ENCODE measurements at regions not wholly inside any gene's neighbourhood (a gene's known extent, or its start where the extent isn't known, plus 50 kb on each side); places are given as distances from the start of the nearest gene placed in this dataset.

- H3K9me3 ChIP-seq (ENCODE audit: control insufficient read depth, low read length, poor library complexity, severe bottlenecking): no peaks in the 10 kb centered on the region
- no peak for DNase-seq
- no peak for ATAC-seq
- Mint-ChIP-seq H3K4me1 (no peaks in the 10 kb centered on the region), H3K27ac (no peak overlapping the region), H3K4me3 (no peak overlapping the region), H3K27me3 (no peaks in the 10 kb centered on the region), H3K36me3 (ENCODE audit: low read depth) (no peaks in the 10 kb centered on the region)
Observed at GRCh38 chr4:111854494-111855087, 290.7 kb upstream of the FAM241A start.

- DNase-seq (no peak), ATAC-seq (no peak)
- H3K36me3 Mint-ChIP-seq (ENCODE audit: low read depth): no peaks in the 10 kb centered on the region
- H3K4me3 Mint-ChIP-seq: no peak overlapping the region
- H3K27me3 Mint-ChIP-seq: no peaks in the 10 kb centered on the region
- H3K4me1 Mint-ChIP-seq: no peaks in the 10 kb centered on the region
- H3K27ac Mint-ChIP-seq: no peak overlapping the region
- no peaks in the 10 kb centered on the region for H3K9me3 ChIP-seq (ENCODE audit: control insufficient read depth, low read length, poor library complexity, severe bottlenecking)
Observed at GRCh38 chr4:111855308-111855707, 289.9 kb upstream of the FAM241A start.

- Mint-ChIP-seq H3K4me1 (no peaks in the 10 kb centered on the region), H3K27ac (no peak overlapping the region), H3K4me3 (no peak overlapping the region), H3K36me3 (ENCODE audit: low read depth) (no peaks in the 10 kb centered on the region), H3K27me3 (no peaks in the 10 kb centered on the region)
- no peaks in the 10 kb centered on the region for H3K9me3 ChIP-seq (ENCODE audit: control insufficient read depth, low read length, poor library complexity, severe bottlenecking)
- no peak for ATAC-seq
- DNase-seq: no peak
Observed at GRCh38 chr4:111864066-111864465, 281.2 kb upstream of the FAM241A start.

GRCh38 chr4:111869339-111869738 is 275.9 kb upstream of the FAM241A start:
- Mint-ChIP-seq H3K27me3 (no peaks in the 10 kb centered on the region), H3K36me3 (ENCODE audit: low read depth) (no peaks in the 10 kb centered on the region), H3K4me3 (no peak overlapping the region), H3K4me1 (no peaks in the 10 kb centered on the region), H3K27ac (no peak overlapping the region)
- DNase-seq (no peak), ATAC-seq (no peak)
- no peaks in the 10 kb centered on the region for H3K9me3 ChIP-seq (ENCODE audit: control insufficient read depth, low read length, poor library complexity, severe bottlenecking)

- Mint-ChIP-seq H3K27ac (no peak overlapping the region), H3K4me3 (no peak overlapping the region), H3K27me3 (no peaks in the 10 kb centered on the region), H3K36me3 (ENCODE audit: low read depth) (no peaks in the 10 kb centered on the region), H3K4me1 (no peaks in the 10 kb centered on the region)
- no peaks in the 10 kb centered on the region for H3K9me3 ChIP-seq (ENCODE audit: control insufficient read depth, low read length, poor library complexity, severe bottlenecking)
- ATAC-seq (no peak), DNase-seq (no peak)
Observed at GRCh38 chr4:111871802-111872201, 273.5 kb upstream of the FAM241A start.

GRCh38 chr4:111873801-111874200 is 271.5 kb upstream of the FAM241A start:
- no peaks in the 10 kb centered on the region for H3K9me3 ChIP-seq (ENCODE audit: control insufficient read depth, low read length, poor library complexity, severe bottlenecking)
- DNase-seq (no peak), ATAC-seq (no peak)
- Mint-ChIP-seq H3K36me3 (ENCODE audit: low read depth) (no peaks in the 10 kb centered on the region), H3K27me3 (no peaks in the 10 kb centered on the region), H3K27ac (no peak overlapping the region), H3K4me3 (no peak overlapping the region), H3K4me1 (no peaks in the 10 kb centered on the region)

GRCh38 chr4:111879539-111879938 is 265.7 kb upstream of the FAM241A start:
- DNase-seq (no peak), ATAC-seq (no peak)
- no peaks in the 10 kb centered on the region for H3K9me3 ChIP-seq (ENCODE audit: control insufficient read depth, low read length, poor library complexity, severe bottlenecking)
- Mint-ChIP-seq H3K36me3 (ENCODE audit: low read depth) (no peaks in the 10 kb centered on the region), H3K4me1 (no peaks in the 10 kb centered on the region), H3K27ac (no peak overlapping the region), H3K27me3 (no peaks in the 10 kb centered on the region), H3K4me3 (no peak overlapping the region)

- H3K4me1 Mint-ChIP-seq: no peaks in the 10 kb centered on the region
- H3K4me3 Mint-ChIP-seq: no peak overlapping the region
- H3K36me3 Mint-ChIP-seq (ENCODE audit: low read depth): no peaks in the 10 kb centered on the region
- H3K9me3 ChIP-seq (ENCODE audit: control insufficient read depth, low read length, poor library complexity, severe bottlenecking): no peaks in the 10 kb centered on the region
- DNase-seq: no peak
- H3K27ac Mint-ChIP-seq: no peak overlapping the region
- H3K27me3 Mint-ChIP-seq: no peaks in the 10 kb centered on the region
- ATAC-seq: no peak
Observed at GRCh38 chr4:111880116-111880515, 265.1 kb upstream of the FAM241A start.

GRCh38 chr4:111883557-111883999 is 261.7 kb upstream of the FAM241A start:
- no peaks in the 10 kb centered on the region for H3K4me1 Mint-ChIP-seq
- ATAC-seq (no peak), DNase-seq (no peak)
- no peaks in the 10 kb centered on the region for H3K36me3 Mint-ChIP-seq (ENCODE audit: low read depth)
- no peaks in the 10 kb centered on the region for H3K27me3 Mint-ChIP-seq
- no peak overlapping the region for H3K4me3 Mint-ChIP-seq
- no peaks in the 10 kb centered on the region for H3K9me3 ChIP-seq (ENCODE audit: control insufficient read depth, low read length, poor library complexity, severe bottlenecking)
- no peak overlapping the region for H3K27ac Mint-ChIP-seq

GRCh38 chr4:111890412-111890811 is 254.8 kb upstream of the FAM241A start:
- H3K9me3 ChIP-seq (ENCODE audit: control insufficient read depth, low read length, poor library complexity, severe bottlenecking): no peaks in the 10 kb centered on the region
- Mint-ChIP-seq H3K4me1 (no peaks in the 10 kb centered on the region), H3K36me3 (ENCODE audit: low read depth) (peaks cover 2% of the 10 kb centered on the region), H3K27me3 (no peaks in the 10 kb centered on the region), H3K4me3 (no peak overlapping the region), H3K27ac (no peak overlapping the region)
- DNase-seq (no peak), ATAC-seq (no peak)

GRCh38 chr4:111905511-111905910 is 239.7 kb upstream of the FAM241A start:
- Mint-ChIP-seq H3K27ac (no peak overlapping the region), H3K4me3 (no peak overlapping the region), H3K4me1 (no peaks in the 10 kb centered on the region), H3K27me3 (no peaks in the 10 kb centered on the region), H3K36me3 (ENCODE audit: low read depth) (no peaks in the 10 kb centered on the region)
- ATAC-seq: no peak
- no peak for DNase-seq
- H3K9me3 ChIP-seq (ENCODE audit: control insufficient read depth, low read length, poor library complexity, severe bottlenecking): no peaks in the 10 kb centered on the region

GRCh38 chr4:111919639-111920038 is 225.6 kb upstream of the FAM241A start:
- H3K4me3 Mint-ChIP-seq: no peak overlapping the region
- no peak overlapping the region for H3K27ac Mint-ChIP-seq
- DNase-seq (no peak), ATAC-seq (no peak)
- no peaks in the 10 kb centered on the region for H3K36me3 Mint-ChIP-seq (ENCODE audit: low read depth)
- no peaks in the 10 kb centered on the region for H3K9me3 ChIP-seq (ENCODE audit: control insufficient read depth, low read length, poor library complexity, severe bottlenecking)
- H3K4me1 Mint-ChIP-seq: no peaks in the 10 kb centered on the region
- H3K27me3 Mint-ChIP-seq: peaks cover 5% of the 10 kb centered on the region

GRCh38 chr4:111921714-111922113 is 223.5 kb upstream of the FAM241A start:
- no peaks in the 10 kb centered on the region for H3K27me3 Mint-ChIP-seq
- no peaks in the 10 kb centered on the region for H3K4me1 Mint-ChIP-seq
- H3K9me3 ChIP-seq (ENCODE audit: control insufficient read depth, low read length, poor library complexity, severe bottlenecking): no peaks in the 10 kb centered on the region
- H3K27ac Mint-ChIP-seq: no peak overlapping the region
- ATAC-seq (no peak), DNase-seq (no peak)
- no peaks in the 10 kb centered on the region for H3K36me3 Mint-ChIP-seq (ENCODE audit: low read depth)
- H3K4me3 Mint-ChIP-seq: no peak overlapping the region

GRCh38 chr4:111923786-111924185 is 221.5 kb upstream of the FAM241A start:
- ATAC-seq: no peak
- Mint-ChIP-seq H3K4me1 (no peaks in the 10 kb centered on the region), H3K27me3 (no peaks in the 10 kb centered on the region), H3K36me3 (ENCODE audit: low read depth) (no peaks in the 10 kb centered on the region), H3K27ac (no peak overlapping the region), H3K4me3 (no peak overlapping the region)
- H3K9me3 ChIP-seq (ENCODE audit: control insufficient read depth, low read length, poor library complexity, severe bottlenecking): no peaks in the 10 kb centered on the region
- no peak for DNase-seq
